Esophagus squamous epithelium (tissue), 4 donors: ENCODE measurements at regions not wholly inside any gene's neighbourhood (a gene's known extent, or its start where the extent isn't known, plus 50 kb on each side); places are given as distances from the start of the nearest gene placed in this dataset.

Source experiments
- CTCF ChIP-seq, 6 experiments: fragments of 450-650 bp in 4 of 6; fragments of 200-600 bp in 2 of 6; sonication (generic) in 2 of 6; IDR thresholded peaks; one replicate each; pipeline ENCODE4 v1.5.1; 2016 to 2019; ENCODE audit warnings: antibody characterized with exemption in 6 of 6, mild to moderate bottlenecking in 4 of 6, moderate library complexity in 4 of 6
- POLR2A ChIP-seq, 4 donors: fragments of 450-650 bp; IDR thresholded peaks; one replicate each; pipeline ENCODE4 v1.6.1; 2017; ENCODE audit warnings: antibody characterized with exemption in 4 of 4, mild to moderate bottlenecking in 4 of 4, moderate library complexity in 3 of 4

GRCh38 chr3:5035113-5035512 lies 55.9 kb downstream of the BHLHE40 start:
- TF ChIP-seq CTCF (IDR thresholded peaks at IDR 0.05) (no peak), POLR2A (IDR thresholded peaks at IDR 0.05) (no peak)
